ENCODE measurements at regions not wholly inside any gene's neighbourhood (a gene's known extent, or its start where the extent isn't known, plus 50 kb on each side); places are given as distances from the start of the nearest gene placed in this dataset.

GRCh38 chr5:63843190-63843589 is 119.1 kb downstream of the HTR1A start:
- H3K27me3 ChIP-seq (ENCODE audit: control insufficient read depth, insufficient read depth, low read length) = no peaks in the 10 kb centered on the region
- H3K27ac ChIP-seq = no peak overlapping the region
- H3K4me3 ChIP-seq (ENCODE audit: low read depth, low read length) = no peak overlapping the region
- H3K36me3 ChIP-seq (ENCODE audit: control insufficient read depth, insufficient read depth, low read length) = no peaks in the 10 kb centered on the region
- TF ChIP-seq, protein P1, sequence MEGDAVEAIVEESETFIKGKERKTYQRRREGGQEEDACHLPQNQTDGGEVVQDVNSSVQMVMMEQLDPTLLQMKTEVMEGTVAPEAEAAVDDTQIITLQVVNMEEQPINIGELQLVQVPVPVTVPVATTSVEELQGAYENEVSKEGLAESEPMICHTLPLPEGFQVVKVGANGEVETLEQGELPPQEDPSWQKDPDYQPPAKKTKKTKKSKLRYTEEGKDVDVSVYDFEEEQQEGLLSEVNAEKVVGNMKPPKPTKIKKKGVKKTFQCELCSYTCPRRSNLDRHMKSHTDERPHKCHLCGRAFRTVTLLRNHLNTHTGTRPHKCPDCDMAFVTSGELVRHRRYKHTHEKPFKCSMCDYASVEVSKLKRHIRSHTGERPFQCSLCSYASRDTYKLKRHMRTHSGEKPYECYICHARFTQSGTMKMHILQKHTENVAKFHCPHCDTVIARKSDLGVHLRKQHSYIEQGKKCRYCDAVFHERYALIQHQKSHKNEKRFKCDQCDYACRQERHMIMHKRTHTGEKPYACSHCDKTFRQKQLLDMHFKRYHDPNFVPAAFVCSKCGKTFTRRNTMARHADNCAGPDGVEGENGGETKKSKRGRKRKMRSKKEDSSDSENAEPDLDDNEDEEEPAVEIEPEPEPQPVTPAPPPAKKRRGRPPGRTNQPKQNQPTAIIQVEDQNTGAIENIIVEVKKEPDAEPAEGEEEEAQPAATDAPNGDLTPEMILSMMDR (IDR thresholded peaks at IDR 0.05) = no peak
- no peaks in the 10 kb centered on the region for H3K9me3 ChIP-seq (ENCODE audit: control insufficient read depth, low read length)
- H3K4me1 ChIP-seq = no peaks in the 10 kb centered on the region
- no peak overlapping the region for H3K4me2 ChIP-seq (ENCODE audit: low read length)
- H2AFZ ChIP-seq = no peak overlapping the region
- H3K79me2 ChIP-seq = no peaks in the 10 kb centered on the region
- H3K9ac ChIP-seq = no peak overlapping the region

DNA sequence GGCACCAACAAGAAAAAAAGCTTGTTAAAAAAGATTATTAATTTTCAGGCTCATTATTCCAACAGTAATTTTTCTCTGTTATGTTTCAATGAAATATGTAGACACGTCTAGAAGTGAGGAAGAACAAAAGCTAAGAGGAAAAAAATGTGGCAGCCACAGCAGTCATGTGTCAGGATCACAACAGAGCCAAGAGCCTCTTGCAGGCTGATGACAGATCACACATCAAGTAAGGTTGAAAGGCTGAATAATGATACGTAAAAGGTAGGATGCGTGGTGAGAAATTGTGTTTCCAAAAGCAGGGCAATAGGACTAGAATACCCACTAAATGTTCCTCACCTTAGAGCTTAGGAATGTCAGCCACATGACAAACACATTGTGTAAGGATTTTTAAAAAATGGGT is 124.8 kb downstream of the HTR1A start:
- H3K36me3 ChIP-seq (ENCODE audit: control insufficient read depth, insufficient read depth, low read length) = no peaks in the 10 kb centered on the region
- no peaks in the 10 kb centered on the region for H3K4me1 ChIP-seq
- H3K9ac ChIP-seq = no peak overlapping the region
- no peaks in the 10 kb centered on the region for H3K79me2 ChIP-seq
- H3K27ac ChIP-seq = no peak overlapping the region
- TF ChIP-seq, protein P1 (IDR thresholded peaks at IDR 0.05) = no peak
- no peaks in the 10 kb centered on the region for H3K27me3 ChIP-seq (ENCODE audit: control insufficient read depth, insufficient read depth, low read length)
- H3K4me3 ChIP-seq (ENCODE audit: low read depth, low read length) = no peak overlapping the region
- H3K9me3 ChIP-seq (ENCODE audit: control insufficient read depth, low read length) = no peaks in the 10 kb centered on the region
- H3K4me2 ChIP-seq (ENCODE audit: low read length) = no peak overlapping the region
- no peak overlapping the region for H2AFZ ChIP-seq

GRCh38 chr5:63831381-63831780 is 130.9 kb downstream of the HTR1A start:
- H3K9me3 ChIP-seq (ENCODE audit: control insufficient read depth, low read length) = no peaks in the 10 kb centered on the region
- no peak overlapping the region for H3K27ac ChIP-seq
- no peak overlapping the region for H3K4me3 ChIP-seq (ENCODE audit: low read depth, low read length)
- no peaks in the 10 kb centered on the region for H3K36me3 ChIP-seq (ENCODE audit: control insufficient read depth, insufficient read depth, low read length)
- TF ChIP-seq, protein P1 (IDR thresholded peaks at IDR 0.05) = no peak
- H2AFZ ChIP-seq = no peak overlapping the region
- no peaks in the 10 kb centered on the region for H3K79me2 ChIP-seq
- H3K9ac ChIP-seq = no peak overlapping the region
- no peak overlapping the region for H3K4me2 ChIP-seq (ENCODE audit: low read length)
- no peaks in the 10 kb centered on the region for H3K27me3 ChIP-seq (ENCODE audit: control insufficient read depth, insufficient read depth, low read length)
- H3K4me1 ChIP-seq = no peaks in the 10 kb centered on the region

- H3K36me3 ChIP-seq (ENCODE audit: control insufficient read depth, insufficient read depth, low read length) = no peaks in the 10 kb centered on the region
- no peak overlapping the region for H3K4me2 ChIP-seq (ENCODE audit: low read length)
- H3K27me3 ChIP-seq (ENCODE audit: control insufficient read depth, insufficient read depth, low read length) = no peaks in the 10 kb centered on the region
- H3K4me3 ChIP-seq (ENCODE audit: low read depth, low read length) = no peak overlapping the region
- no peaks in the 10 kb centered on the region for H3K9me3 ChIP-seq (ENCODE audit: control insufficient read depth, low read length)
- TF ChIP-seq, protein P1 (IDR thresholded peaks at IDR 0.05) = no peak
- no peak overlapping the region for H2AFZ ChIP-seq
- no peak overlapping the region for H3K27ac ChIP-seq
- no peaks in the 10 kb centered on the region for H3K79me2 ChIP-seq
- H3K4me1 ChIP-seq = no peaks in the 10 kb centered on the region
- H3K9ac ChIP-seq = no peak overlapping the region
These were observed 136.3 kb downstream of the HTR1A start for GRCh38 chr5:63825984-63826383.

DNA sequence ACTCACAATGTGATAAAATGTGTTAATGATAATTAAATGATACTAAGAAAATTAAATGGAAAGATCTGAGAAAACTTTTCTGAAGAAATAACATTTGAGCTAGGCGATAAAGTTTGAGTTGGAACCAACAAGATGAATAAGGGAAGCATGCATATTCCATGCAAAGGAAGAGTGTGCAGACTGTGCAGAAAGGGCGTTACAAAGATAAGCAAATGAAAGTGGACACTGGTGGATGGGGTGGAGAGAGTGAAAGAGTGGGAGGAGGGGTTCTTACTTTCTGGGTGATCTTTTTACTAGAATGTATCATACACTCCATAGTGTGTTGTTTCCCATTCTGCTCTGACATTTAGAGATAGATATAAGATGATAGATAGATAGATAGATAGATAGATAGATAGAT is 138.7 kb downstream of the HTR1A start:
- Histone ChIP-seq H3K4me1 (no peaks in the 10 kb centered on the region), H3K9ac (no peak overlapping the region), H3K36me3 (ENCODE audit: control insufficient read depth, insufficient read depth, low read length) (no peaks in the 10 kb centered on the region), H3K4me2 (ENCODE audit: low read length) (no peak overlapping the region), H3K9me3 (ENCODE audit: control insufficient read depth, low read length) (no peaks in the 10 kb centered on the region), H3K27ac (no peak overlapping the region), H3K27me3 (ENCODE audit: control insufficient read depth, insufficient read depth, low read length) (no peaks in the 10 kb centered on the region), H3K4me3 (ENCODE audit: low read depth, low read length) (no peak overlapping the region), H3K79me2 (no peaks in the 10 kb centered on the region), H2AFZ (no peak overlapping the region)
- TF ChIP-seq, protein P1 (IDR thresholded peaks at IDR 0.05) = no peak

Data from parathyroid adenoma (tissue), 2 donors.